ENCODE measurements at regions not wholly inside any gene's neighbourhood (a gene's known extent, or its start where the extent isn't known, plus 50 kb on each side); places are given as distances from the start of the nearest gene placed in this dataset.

DNA sequence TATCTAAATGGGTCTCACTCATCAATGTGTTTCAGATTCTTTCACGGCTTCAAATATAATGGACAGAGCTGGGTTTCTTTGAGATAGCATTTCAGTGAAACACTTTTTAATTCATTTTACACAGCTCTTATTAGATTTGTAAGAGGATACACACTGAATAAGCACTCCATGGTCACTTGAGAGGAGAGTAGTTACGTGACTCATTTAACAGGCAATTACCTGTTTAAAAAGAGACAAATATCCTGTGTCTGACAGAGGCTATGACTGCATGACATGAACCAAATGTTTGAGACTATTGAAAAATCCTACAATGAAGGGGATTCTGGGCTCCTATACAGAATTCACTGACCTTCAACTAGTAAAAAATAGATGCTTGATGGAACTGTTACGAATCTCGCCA lies 786.9 kb downstream of the EPHA4 start:
- Mint-ChIP-seq H3K9me3 (ENCODE audit: unreplicated experiment) (peaks cover 4% of the 10 kb centered on the region), H3K27me3 (ENCODE audit: unreplicated experiment) (no peaks in the 10 kb centered on the region), H3K36me3 (ENCODE audit: unreplicated experiment) (peaks cover 4% of the 10 kb centered on the region), H3K4me1 (ENCODE audit: low read depth, unreplicated experiment) (no peaks in the 10 kb centered on the region), H3K27ac (ENCODE audit: unreplicated experiment) (no peak overlapping the region), H3K4me3 (ENCODE audit: unreplicated experiment) (no peak overlapping the region)
- no peak for DNase-seq
- TF ChIP-seq, protein P1, sequence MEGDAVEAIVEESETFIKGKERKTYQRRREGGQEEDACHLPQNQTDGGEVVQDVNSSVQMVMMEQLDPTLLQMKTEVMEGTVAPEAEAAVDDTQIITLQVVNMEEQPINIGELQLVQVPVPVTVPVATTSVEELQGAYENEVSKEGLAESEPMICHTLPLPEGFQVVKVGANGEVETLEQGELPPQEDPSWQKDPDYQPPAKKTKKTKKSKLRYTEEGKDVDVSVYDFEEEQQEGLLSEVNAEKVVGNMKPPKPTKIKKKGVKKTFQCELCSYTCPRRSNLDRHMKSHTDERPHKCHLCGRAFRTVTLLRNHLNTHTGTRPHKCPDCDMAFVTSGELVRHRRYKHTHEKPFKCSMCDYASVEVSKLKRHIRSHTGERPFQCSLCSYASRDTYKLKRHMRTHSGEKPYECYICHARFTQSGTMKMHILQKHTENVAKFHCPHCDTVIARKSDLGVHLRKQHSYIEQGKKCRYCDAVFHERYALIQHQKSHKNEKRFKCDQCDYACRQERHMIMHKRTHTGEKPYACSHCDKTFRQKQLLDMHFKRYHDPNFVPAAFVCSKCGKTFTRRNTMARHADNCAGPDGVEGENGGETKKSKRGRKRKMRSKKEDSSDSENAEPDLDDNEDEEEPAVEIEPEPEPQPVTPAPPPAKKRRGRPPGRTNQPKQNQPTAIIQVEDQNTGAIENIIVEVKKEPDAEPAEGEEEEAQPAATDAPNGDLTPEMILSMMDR (IDR thresholded peaks at IDR 0.05; ENCODE audit: partially characterized antibody, unreplicated experiment), result no peak

DNA sequence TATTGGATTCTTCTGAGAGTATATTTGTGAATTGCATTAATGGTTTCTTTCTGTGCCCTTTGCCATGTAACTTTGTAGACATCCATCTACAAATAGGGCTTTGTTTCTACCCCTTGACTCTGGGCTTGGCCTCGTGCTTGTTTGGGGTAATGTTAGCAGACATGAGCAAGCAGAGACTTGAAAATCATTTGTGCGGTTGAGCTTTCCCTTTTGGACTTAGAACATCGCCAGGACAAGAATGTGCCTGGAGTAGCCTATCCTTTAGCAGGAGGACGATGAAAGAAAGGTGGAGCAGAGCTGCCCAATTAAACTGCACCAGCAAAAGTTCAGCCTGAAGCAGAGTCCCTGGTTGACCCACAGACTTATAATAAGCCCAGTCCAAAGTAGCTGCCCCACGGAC lies 785.9 kb downstream of the EPHA4 start:
- DNase-seq, result no peak
- no peak overlapping the region for H3K27ac Mint-ChIP-seq (ENCODE audit: unreplicated experiment)
- peaks cover 2% of the 10 kb centered on the region for H3K9me3 Mint-ChIP-seq (ENCODE audit: unreplicated experiment)

DNA sequence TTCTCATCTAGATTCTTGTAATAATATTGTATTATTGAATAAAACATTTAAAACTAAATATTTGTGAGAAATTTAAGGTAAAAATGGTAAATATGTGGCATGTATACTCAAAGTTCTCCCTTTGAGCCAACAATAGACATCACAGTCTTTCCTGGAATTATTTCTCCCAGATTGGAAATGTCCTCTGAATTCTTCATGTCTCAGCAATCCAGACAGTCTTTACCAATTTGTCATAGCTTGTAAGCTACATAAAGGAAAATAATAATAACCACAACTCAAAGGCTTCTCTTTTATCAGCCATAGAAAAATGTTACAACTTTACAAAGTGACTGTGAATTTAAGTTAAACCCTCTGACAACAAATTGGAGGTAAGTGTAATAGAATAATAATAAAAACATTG lies 784.9 kb downstream of the EPHA4 start:
- peaks cover 8% of the 10 kb centered on the region for H3K4me1 Mint-ChIP-seq (ENCODE audit: low read depth, unreplicated experiment)
- no peak overlapping the region for H3K4me3 Mint-ChIP-seq (ENCODE audit: unreplicated experiment)
- no peak for DNase-seq
- H3K27me3 Mint-ChIP-seq (ENCODE audit: unreplicated experiment), result no peaks in the 10 kb centered on the region
- no peak overlapping the region for H3K27ac Mint-ChIP-seq (ENCODE audit: unreplicated experiment)
- TF ChIP-seq, protein P1 (IDR thresholded peaks at IDR 0.05; ENCODE audit: partially characterized antibody, unreplicated experiment), result no peak
- peaks cover 2% of the 10 kb centered on the region for H3K9me3 Mint-ChIP-seq (ENCODE audit: unreplicated experiment)
- H3K36me3 Mint-ChIP-seq (ENCODE audit: unreplicated experiment), result peaks cover 4% of the 10 kb centered on the region

More for the DNA sequence above, 785.9 kb downstream of the EPHA4 start:
- Mint-ChIP-seq H3K4me3 (ENCODE audit: unreplicated experiment) (no peak overlapping the region), H3K27me3 (ENCODE audit: unreplicated experiment) (no peaks in the 10 kb centered on the region), H3K4me1 (ENCODE audit: low read depth, unreplicated experiment) (peaks cover 7% of the 10 kb centered on the region), H3K36me3 (ENCODE audit: unreplicated experiment) (peaks cover 4% of the 10 kb centered on the region)
- TF ChIP-seq, protein P1 (IDR thresholded peaks at IDR 0.05; ENCODE audit: partially characterized antibody, unreplicated experiment), result no peak

GRCh38 chr2:220789961-220790360 lies 782.1 kb downstream of the EPHA4 start:
- TF ChIP-seq, protein P1 (IDR thresholded peaks at IDR 0.05; ENCODE audit: partially characterized antibody, unreplicated experiment), result no peak
- DNase-seq, result no peak
- Mint-ChIP-seq H3K9me3 (ENCODE audit: unreplicated experiment) (peaks cover 3% of the 10 kb centered on the region), H3K27ac (ENCODE audit: unreplicated experiment) (no peak overlapping the region), H3K4me1 (ENCODE audit: low read depth, unreplicated experiment) (peaks cover 10% of the 10 kb centered on the region), H3K36me3 (ENCODE audit: unreplicated experiment) (peaks cover 4% of the 10 kb centered on the region), H3K27me3 (ENCODE audit: unreplicated experiment) (peaks cover 6% of the 10 kb centered on the region), H3K4me3 (ENCODE audit: unreplicated experiment) (no peak overlapping the region)

GRCh38 chr2:220795705-220796104 lies 776.4 kb downstream of the EPHA4 start:
- no peaks in the 10 kb centered on the region for H3K36me3 Mint-ChIP-seq (ENCODE audit: unreplicated experiment)
- TF ChIP-seq, protein P1 (IDR thresholded peaks at IDR 0.05; ENCODE audit: partially characterized antibody, unreplicated experiment), result no peak
- no peak overlapping the region for H3K4me3 Mint-ChIP-seq (ENCODE audit: unreplicated experiment)
- peaks cover 6% of the 10 kb centered on the region for H3K27me3 Mint-ChIP-seq (ENCODE audit: unreplicated experiment)
- peaks cover 2% of the 10 kb centered on the region for H3K9me3 Mint-ChIP-seq (ENCODE audit: unreplicated experiment)
- H3K4me1 Mint-ChIP-seq (ENCODE audit: low read depth, unreplicated experiment), result peaks cover 7% of the 10 kb centered on the region
- H3K27ac Mint-ChIP-seq (ENCODE audit: unreplicated experiment), result no peak overlapping the region
- DNase-seq, result no peak
